ENCODE measurements at regions not wholly inside any gene's neighbourhood (a gene's known extent, or its start where the extent isn't known, plus 50 kb on each side); places are given as distances from the start of the nearest gene placed in this dataset.
"Not testable (repeated sequence)": the region's sequence is repeated elsewhere in the genome, so short reads cannot be mapped to it uniquely, and the experiment has no call there.

- no peak for DNase-seq (ENCODE audit: low spot score)
Measured at GRCh38 chr6:112651239-112651638, 304.1 kb downstream of the RFPL4B start.

DNA sequence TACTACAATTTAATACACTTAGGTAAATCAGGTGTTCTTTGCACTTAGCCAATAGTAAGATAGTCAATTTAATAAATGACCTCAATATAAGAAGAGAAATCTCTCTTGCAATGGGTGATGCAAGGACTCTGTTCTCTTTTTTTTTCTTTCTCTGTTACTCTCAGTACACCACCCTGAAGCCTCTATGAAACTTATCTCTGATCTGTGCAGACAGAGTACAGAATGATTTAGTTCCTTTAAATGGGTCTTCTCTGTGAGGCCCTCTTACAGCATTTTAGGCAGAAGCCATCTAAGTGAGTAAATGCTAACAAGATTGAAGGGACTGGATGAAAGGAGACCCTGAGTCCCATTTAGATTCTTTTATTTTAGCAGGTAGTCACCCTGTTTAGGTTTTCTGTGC lies 312.8 kb downstream of the RFPL4B start:
- DNase-seq (ENCODE audit: low spot score), result no peak

GRCh38 chr6:112660626-112661025 lies 313.5 kb downstream of the RFPL4B start:
- no peak for DNase-seq (ENCODE audit: low spot score)

GRCh38 chr6:112663698-112664097 lies 316.6 kb downstream of the RFPL4B start:
- no peak for DNase-seq (ENCODE audit: low spot score)

DNA sequence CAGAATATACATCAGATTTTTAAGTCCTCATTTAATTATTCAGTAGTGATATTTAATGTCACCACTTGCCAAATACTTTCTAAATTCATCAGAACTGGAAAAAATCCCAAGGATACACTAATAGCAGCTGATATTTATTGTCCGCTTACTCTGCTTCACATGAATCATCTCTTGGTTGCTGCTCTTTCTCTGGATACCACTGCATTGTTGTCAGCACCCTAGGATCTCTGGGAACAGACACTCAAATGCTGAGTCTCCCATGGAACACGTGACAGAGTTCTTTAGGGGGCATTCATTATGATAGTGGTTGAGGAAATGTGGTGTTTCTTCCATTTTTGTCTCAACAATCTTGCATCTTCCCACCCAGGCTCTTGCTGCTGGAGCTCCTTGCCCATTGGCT lies 318.0 kb downstream of the RFPL4B start:
- no peak for DNase-seq (ENCODE audit: low spot score)

DNA sequence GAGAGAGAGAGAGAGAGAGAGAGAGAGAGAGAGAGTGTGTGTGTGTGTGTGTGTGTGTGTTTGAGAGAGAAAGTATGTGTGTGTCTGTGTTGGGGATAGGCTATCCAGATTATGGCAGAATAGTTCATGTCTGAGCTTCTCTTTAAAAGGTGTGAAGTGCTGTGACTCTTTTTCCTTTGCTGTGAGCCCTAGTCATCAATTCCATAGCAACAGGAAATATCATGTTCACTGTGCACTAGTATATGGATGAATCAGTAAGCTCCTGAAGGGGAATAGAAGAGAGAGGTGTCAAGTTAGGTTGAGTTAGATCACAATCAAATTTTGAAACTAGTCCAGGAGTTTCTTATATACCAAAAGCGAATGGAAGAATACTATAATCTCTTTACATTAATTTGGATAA lies 318.7 kb downstream of the RFPL4B start:
- no peak for DNase-seq (ENCODE audit: low spot score)

DNA sequence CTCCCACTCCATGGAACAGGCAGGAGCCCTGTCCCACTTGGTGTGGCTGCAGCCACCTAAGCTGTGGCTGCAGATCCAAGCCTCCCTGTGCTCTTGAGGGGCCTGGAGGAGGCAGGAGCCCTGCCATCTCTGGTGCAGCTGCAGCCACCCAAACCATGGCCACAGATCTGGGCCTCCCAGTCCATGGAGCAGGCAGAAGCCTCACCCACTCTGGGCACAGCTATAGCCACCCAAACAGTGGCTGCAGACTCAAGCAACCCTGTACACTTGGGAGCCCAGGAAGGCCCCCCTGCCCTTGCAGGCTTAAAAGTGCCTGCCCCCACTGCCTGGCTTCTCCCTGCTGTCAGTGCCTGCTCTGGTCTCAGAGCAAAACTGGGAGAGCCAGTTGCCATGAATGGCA lies 320.3 kb downstream of the RFPL4B start:
- DNase-seq (ENCODE audit: low spot score), result no peak

GRCh38 chr6:112680091-112680490 lies 333.0 kb downstream of the RFPL4B start:
- DNase-seq (ENCODE audit: low spot score), result no peak

DNA sequence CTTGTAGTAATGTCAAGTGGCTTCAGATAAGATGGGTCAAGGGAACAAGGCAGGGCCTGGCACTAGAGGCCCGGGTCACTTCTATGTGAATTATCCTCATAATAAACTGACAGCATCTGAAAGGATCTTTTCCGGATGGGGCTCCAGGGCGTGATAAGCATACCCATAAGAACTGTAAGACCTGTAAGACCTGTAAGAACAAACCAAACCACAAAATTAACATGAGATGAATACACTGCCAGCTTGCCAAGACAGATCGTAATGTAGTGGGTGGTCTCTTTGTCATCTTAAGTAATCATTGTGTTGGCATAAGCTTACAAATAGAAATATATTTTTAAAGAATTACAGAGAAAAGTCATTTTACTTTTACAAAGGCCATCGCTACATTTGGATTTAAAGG lies 334.9 kb downstream of the RFPL4B start:
- no peak for DNase-seq (ENCODE audit: low spot score)

GRCh38 chr6:112683106-112683505 lies 336.0 kb downstream of the RFPL4B start:
- no peak for DNase-seq (ENCODE audit: low spot score)

GRCh38 chr6:112683926-112684325 lies 336.8 kb downstream of the RFPL4B start:
- no peak for DNase-seq (ENCODE audit: low spot score)

DNA sequence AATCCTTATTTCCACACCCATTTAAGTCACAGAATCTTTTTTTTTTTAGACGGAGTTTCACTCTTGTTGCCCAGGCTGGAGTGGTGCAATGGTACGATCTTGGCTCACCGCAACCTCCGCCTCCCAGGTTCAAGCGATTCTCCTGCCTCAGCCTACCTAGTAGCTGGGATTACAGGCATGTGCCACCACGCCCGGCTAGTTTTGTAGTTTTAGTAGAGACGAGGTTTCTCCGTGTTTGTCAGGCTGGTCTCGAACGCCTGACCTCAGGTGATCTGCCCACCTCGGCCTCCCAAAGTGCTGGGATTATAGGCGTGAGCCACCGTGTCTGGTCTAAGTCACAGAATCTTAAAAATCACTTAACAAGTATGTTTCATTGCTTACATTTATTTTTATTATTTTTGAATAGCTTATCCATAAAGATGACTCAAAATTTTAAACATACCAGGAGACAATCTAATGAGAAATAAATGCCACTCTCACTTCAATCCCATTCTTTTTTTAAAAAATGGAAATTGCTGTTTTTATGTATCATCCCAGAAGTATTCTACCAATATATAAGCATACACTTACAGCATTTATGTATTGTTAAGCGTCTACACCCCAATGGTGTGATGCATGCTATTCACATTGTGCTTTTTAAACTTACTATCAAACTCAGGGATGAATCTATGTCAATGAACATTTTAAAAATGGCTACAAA lies 338.5 kb downstream of the RFPL4B start:
- DNase-seq (ENCODE audit: low spot score), result not testable (repeated sequence)

GRCh38 chr6:112688487-112689165 lies 341.5 kb downstream of the RFPL4B start:
- DNase-seq (ENCODE audit: low spot score), result not testable (repeated sequence)

GRCh38 chr6:112689183-112689858 lies 342.2 kb downstream of the RFPL4B start:
- not testable (repeated sequence) for DNase-seq (ENCODE audit: low spot score)

- DNase-seq (ENCODE audit: low spot score), result no peak
Measured at GRCh38 chr6:112690497-112691202, 343.5 kb downstream of the RFPL4B start.

GRCh38 chr6:112691289-112691688 lies 344.2 kb downstream of the RFPL4B start:
- DNase-seq (ENCODE audit: low spot score), result peak; percentile 45

DNA sequence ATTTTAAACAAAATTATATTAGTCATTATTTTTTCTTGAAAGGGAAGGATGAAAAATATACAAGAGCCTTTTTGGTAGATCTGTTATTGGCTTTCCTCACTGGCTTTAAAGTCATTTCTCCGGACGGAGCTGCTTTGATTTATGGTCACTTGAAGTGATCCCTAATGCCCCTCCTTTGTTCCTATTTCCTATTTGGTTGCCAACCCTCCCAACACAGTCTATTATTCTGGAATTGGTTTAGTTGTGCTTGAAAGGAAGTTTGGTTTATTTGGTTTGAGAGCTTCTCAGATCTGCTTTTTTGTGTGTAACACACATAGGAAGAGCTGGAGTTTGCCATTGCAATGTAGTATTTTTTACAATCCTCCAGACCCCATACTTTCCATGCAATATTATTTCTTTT lies 347.9 kb downstream of the RFPL4B start:
- no peak for DNase-seq (ENCODE audit: low spot score)

GRCh38 chr6:112697265-112697664 lies 350.1 kb downstream of the RFPL4B start:
- no peak for DNase-seq (ENCODE audit: low spot score)

DNA sequence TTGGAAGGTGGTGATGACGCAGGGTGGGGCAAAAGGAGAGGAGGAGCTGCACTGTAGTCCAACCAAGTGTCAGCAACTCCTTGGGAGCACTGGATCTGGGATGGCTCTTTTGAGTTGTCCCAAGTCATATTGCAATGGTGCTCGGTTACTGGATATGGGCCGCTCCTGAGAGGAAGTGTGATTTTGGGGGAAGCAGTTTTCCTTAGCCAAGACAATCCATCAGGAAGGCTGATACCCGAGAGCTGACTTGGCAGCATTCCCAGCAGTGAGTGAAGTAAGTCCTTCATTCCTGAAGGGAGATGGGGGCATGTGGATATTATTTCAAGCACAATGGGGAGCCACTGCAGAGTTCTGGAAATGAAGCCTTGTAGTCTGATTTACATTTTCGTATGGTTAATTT lies 354.1 kb downstream of the RFPL4B start:
- no peak for DNase-seq (ENCODE audit: low spot score)

DNA sequence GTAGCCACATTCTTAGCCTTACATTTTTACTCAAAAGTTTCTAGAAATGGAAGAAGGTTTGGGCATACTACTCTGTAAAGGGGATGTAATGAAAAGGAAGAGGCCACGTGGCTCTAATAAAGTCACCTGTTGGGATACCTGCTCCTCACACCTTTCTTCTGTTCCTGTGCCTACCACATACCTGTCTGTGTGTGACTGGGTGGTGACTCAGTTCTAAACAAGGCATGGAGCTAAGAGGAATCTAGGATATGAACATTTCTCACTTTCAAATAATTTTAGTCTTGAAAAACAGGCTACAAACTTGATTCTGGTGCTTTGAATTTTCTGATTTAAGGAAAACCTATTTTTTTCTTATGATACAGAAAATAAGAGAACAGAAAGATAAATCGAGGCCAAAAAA lies 363.6 kb downstream of the RFPL4B start:
- no peak for DNase-seq (ENCODE audit: low spot score)

DNA sequence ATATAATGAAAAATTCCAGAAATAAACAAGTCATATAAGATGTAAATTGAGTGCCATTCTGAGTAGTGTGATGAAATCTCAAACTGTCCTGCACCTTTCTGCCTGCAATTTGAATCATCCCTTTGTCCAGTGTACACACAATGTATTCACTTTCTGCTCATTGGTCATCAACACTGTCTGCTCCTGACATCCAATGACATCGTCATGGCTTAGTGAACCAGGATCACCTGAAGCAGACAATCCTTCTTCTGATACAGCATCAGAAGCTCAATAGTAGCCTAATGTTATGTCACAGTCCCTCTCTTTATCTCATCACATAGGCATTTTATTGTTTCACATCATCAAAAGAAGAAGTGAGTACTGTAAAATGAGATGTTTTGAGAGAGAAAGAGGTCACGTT lies 366.3 kb downstream of the RFPL4B start:
- DNase-seq (ENCODE audit: low spot score), result no peak

GRCh38 chr6:112717401-112717800 lies 370.3 kb downstream of the RFPL4B start:
- DNase-seq (ENCODE audit: low spot score), result no peak

- DNase-seq (ENCODE audit: low spot score), result no peak
Measured at GRCh38 chr6:112717856-112718255, 370.7 kb downstream of the RFPL4B start.
